HG03521 (cell line): ENCODE measurements at regions not wholly inside any gene's neighbourhood (a gene's known extent, or its start where the extent isn't known, plus 50 kb on each side); places are given as distances from the start of the nearest gene placed in this dataset.
A peak's percentile ranks its signal among the peaks of the same experiment; 100 is the strongest.
"Not testable (repeated sequence)": the region's sequence is repeated elsewhere in the genome, so short reads cannot be mapped to it uniquely, and the experiment has no call there.

Experiments
- ATAC-seq: cut with Tn5 transposase; IDR thresholded peaks from one replicate; pipeline ENCODE4 v1.9.1; 2021; ENCODE audit warnings: mild to moderate bottlenecking, moderate library complexity; ENCODE audit not compliant: unreplicated experiment

- ATAC-seq: not testable (repeated sequence)
These were observed 161.4 kb downstream of the SYT15 start for GRCh38 chr10:46740368-46740767.

- not testable (repeated sequence) for ATAC-seq
These were observed 162.2 kb upstream of the PTPN20 start for GRCh38 chr10:46749003-46749402.

GRCh38 chr10:46749470-46749869, 161.8 kb upstream of the PTPN20 start:
- ATAC-seq: not testable (repeated sequence)

GRCh38 chr10:46753763-46754162, 157.5 kb upstream of the PTPN20 start:
- ATAC-seq: not testable (repeated sequence)

GRCh38 chr10:46761471-46761870, 149.8 kb upstream of the PTPN20 start:
- ATAC-seq: not testable (repeated sequence)

GRCh38 chr10:46768515-46769291, 142.5 kb upstream of the PTPN20 start:
- not testable (repeated sequence) for ATAC-seq

GRCh38 chr10:46773178-46773896, 137.9 kb upstream of the PTPN20 start:
- ATAC-seq: not testable (repeated sequence)

GRCh38 chr10:46773897-46774236, 137.4 kb upstream of the PTPN20 start:
- not testable (repeated sequence) for ATAC-seq

- not testable (repeated sequence) for ATAC-seq
These were observed 136.9 kb upstream of the PTPN20 start for GRCh38 chr10:46774366-46774765.

- ATAC-seq: not testable (repeated sequence)
These were observed 136.1 kb upstream of the PTPN20 start for GRCh38 chr10:46774945-46775667.

GRCh38 chr10:46775668-46776059, 135.6 kb upstream of the PTPN20 start:
- not testable (repeated sequence) for ATAC-seq

- ATAC-seq: not testable (repeated sequence)
These were observed 131.7 kb upstream of the PTPN20 start for GRCh38 chr10:46779571-46779970.

- ATAC-seq: not testable (repeated sequence)
These were observed 131.1 kb upstream of the PTPN20 start for GRCh38 chr10:46780164-46780563.

- ATAC-seq: not testable (repeated sequence)
These were observed 130.2 kb upstream of the PTPN20 start for GRCh38 chr10:46781001-46781400.

- not testable (repeated sequence) for ATAC-seq
These were observed 129.0 kb upstream of the PTPN20 start for GRCh38 chr10:46782001-46782874.

- not testable (repeated sequence) for ATAC-seq
These were observed 126.6 kb upstream of the PTPN20 start for GRCh38 chr10:46784665-46785064.

- not testable (repeated sequence) for ATAC-seq
These were observed 125.1 kb upstream of the PTPN20 start for GRCh38 chr10:46786125-46786517.

GRCh38 chr10:46786518-46787320, 124.5 kb upstream of the PTPN20 start:
- peak; percentile 71 for ATAC-seq

- no peak for ATAC-seq
These were observed 124.0 kb upstream of the PTPN20 start for GRCh38 chr10:46787321-46787615.
